ENCODE measurements at regions not wholly inside any gene's neighbourhood (a gene's known extent, or its start where the extent isn't known, plus 50 kb on each side); places are given as distances from the start of the nearest gene placed in this dataset.
A peak's percentile ranks its signal among the peaks of the same experiment; 100 is the strongest.

- no peak for DNase-seq (ENCODE audit: low read depth in 2 of 2)
Observed at GRCh38 chr2:120670771-120671480, 64.7 kb upstream of the GLI2 start.

- DNase-seq (ENCODE audit: low read depth in 2 of 2): no peak
Observed at GRCh38 chr2:120672526-120673204, 63.0 kb upstream of the GLI2 start.

- no peak for DNase-seq (ENCODE audit: low read depth in 2 of 2)
Observed at GRCh38 chr2:120673205-120673550, 62.5 kb upstream of the GLI2 start.

DNA sequence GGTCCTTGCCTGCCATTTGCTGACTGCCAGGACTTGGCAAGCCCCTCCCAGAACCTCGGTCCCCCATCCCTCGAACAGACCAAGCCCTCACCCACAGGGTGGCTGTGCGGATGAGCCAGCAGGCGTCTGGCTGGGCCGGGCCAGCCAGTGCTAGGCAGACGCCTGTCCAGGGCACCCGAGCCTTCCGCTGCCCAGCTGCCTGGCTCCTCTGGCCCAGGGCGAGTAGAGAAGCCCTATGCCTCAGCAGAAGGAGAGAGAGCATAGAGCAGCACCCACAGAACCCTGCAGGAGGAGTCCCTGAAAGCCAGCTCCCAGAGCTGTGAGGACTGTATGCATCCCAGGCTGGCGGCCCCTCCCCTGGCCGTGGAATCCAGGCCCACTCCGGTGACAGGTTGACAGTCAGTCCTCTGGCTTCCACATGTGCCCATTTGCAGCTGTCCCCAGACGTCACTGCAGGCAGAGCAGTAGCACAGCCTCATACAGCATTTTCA lies 62.1 kb upstream of the GLI2 start:
- DNase-seq (ENCODE audit: low read depth in 2 of 2): no peak

GRCh38 chr2:120674246-120675170 lies 61.2 kb upstream of the GLI2 start:
- no peak for DNase-seq (ENCODE audit: low read depth in 2 of 2)

DNA sequence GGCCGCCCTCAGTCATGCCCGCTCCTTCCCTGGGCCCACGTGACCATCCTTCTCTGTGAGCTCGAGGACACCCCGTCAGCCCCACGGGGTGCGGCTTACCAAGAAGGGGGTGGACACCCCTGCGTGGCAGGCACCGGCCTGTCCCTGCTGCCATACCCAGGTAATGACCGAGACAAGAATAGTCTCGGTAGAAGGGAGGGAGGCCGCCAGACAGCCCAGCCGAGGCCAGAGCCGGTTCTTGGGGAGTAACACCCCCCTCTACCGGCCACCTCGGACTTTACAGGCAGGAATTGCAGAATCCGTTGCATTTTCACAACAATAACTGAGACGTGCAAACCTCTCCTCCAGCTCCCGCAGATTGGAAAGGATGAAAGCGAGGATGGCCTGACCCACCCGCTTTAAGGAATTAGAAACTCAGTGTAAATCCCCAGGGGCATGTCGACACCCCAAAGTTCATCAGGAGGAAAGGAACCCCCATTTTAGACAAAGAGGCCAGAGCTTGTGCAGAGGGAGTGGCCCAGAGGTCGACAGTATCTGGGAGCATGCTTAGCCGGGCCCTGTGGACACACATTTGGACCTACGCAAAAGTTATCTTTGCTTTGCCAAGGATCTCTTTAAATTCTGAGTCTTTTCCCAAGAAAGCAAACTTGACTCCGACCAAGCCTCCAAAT lies 60.1 kb upstream of the GLI2 start:
- peak; percentile 23 to 63 for DNase-seq (ENCODE audit: low read depth in 2 of 2)

DNA sequence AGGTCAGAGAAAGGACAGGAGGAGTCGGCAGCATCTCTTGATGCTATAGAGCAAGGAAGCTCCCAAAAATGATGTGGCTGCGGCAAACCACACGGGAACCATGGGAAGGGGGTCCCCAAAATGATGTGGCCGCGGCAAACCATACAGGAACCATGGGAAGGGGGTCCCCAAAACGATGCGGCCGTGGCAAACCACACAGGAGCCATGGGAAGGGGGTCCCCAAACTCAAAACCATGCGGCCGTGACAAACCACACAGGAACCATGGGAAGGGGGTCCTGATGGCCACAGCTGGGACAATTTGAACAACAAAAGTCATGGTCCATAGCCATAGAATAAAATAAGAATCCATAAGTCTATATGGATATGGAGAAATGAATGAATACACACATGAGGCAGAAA lies 58.4 kb upstream of the GLI2 start:
- DNase-seq (ENCODE audit: low read depth in 2 of 2): no peak

DNA sequence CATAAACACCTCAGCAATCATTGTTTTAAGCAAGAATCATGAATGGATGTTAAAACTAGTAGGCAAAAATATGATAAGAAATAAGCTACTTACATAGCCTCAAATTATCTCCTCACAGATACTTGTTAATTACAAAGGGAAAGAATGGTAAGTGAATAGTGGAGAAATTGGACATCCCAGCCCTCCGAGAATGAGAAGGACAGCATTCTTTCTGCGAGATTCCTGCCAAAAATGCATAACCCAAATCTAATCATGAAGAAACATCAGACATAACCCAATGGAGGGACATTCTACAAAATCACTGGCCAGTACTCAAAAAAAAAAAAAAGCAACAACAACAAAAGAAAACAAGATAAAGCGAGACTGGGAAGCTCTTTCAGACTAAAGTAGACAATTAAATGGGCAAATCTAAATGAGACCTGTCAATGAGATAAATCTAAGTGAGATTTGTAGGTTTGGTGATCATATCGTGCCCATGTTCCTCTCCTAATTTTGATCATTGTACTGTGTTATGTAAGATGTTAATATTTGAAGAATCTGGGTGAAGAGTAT lies 57.9 kb upstream of the GLI2 start:
- no peak for DNase-seq (ENCODE audit: low read depth in 2 of 2)

DNA sequence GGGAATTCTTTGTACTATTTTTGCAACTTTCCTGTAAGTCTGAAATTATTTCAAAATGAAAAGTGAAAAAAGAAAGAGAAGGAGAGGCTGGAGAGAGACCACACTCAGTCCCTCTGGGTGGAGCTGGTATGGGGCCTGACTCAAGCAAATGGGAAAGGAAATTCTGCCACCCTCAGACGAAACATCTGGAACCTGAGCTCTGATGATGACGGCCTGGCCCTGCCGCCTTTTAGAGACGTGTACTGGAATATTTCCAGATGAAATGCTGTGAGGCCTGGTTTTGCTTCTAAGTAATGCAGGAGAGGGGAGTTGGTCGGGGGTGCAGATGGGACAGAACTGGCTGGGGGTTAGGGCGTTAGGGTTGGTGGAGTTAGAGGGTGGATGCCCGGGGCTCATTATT lies 57.4 kb upstream of the GLI2 start:
- DNase-seq (ENCODE audit: low read depth in 2 of 2): no peak

GRCh38 chr2:120678926-120679325 lies 56.7 kb upstream of the GLI2 start:
- no peak for DNase-seq (ENCODE audit: low read depth in 2 of 2)

DNA sequence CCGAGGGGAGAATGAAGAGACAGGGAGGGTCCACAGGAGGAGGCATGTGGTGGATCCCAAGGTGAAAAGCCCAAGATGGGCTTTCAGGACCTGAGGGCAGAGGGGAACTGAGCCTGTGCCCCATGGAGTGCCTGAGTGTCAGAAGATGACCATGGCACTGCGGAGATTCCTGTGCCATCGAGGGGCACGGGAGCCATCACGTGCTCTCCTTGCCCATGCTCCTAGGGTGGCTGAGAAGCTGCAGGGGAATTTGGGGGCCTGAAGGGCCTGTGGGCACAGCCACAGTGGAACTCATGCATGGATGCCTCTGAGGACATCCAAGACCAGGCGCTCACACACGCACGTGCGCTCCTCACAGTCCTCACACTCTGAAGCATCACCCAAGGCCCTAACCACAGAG lies 56.1 kb upstream of the GLI2 start:
- no peak for DNase-seq (ENCODE audit: low read depth in 2 of 2)

DNA sequence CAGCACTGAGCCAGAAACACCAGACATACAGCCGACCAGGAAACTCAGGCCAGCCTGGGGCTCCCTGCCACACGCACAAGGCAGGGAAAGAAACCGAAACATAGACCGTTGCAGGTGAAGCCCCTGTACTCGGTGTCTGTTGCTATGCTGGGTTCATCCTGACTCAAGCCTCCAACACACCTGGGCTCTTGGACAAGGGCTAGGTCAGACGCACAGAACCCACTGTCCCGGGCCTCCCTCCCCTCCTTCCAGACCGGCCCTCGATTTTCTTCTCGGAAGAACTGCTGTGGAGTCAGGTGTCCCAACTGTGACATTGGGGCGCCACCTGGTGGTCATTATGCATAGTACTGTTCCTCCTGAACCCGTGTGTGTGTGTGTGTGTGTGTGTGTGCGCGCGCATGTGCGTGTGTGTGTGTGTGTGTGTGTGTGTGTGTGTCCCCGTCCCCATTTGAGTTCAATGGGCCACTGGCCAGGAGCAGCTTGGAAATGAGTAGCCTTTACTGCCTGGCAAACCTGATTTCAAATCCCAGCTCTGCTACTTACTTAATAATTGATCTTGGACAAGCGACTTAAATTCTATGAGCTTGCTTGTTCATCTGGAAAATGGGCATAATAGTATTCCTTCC lies 55.4 kb upstream of the GLI2 start:
- peak; percentile 79 to 91 for DNase-seq (ENCODE audit: low read depth in 2 of 2)

DNA sequence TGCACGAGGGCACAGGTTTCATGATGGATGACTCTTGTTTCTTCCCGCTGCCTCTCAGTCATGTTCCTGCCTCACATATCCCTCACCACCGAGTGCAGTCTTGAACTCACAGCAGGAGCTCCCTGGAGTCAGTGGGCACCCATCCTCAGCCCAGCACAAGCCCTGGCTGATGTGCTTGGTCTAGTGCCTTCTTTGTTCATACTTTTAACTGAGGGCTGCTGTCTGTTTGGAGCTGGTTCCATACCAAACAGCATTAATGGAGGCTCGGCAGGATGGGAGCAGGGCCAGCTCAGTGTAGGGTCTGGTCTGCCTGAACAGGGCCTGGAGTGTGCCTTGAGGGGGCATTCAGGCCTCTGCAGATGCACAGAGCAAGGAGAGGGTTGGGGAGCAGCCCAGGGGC lies 54.5 kb upstream of the GLI2 start:
- DNase-seq (ENCODE audit: low read depth in 2 of 2): no peak

- no peak for DNase-seq (ENCODE audit: low read depth in 2 of 2)
Observed at GRCh38 chr2:120681696-120682288, 53.9 kb upstream of the GLI2 start.

GRCh38 chr2:120682654-120683053 lies 53.0 kb upstream of the GLI2 start:
- DNase-seq (ENCODE audit: low read depth in 2 of 2): peak in 1 of 2 donors; percentile 14

DNA sequence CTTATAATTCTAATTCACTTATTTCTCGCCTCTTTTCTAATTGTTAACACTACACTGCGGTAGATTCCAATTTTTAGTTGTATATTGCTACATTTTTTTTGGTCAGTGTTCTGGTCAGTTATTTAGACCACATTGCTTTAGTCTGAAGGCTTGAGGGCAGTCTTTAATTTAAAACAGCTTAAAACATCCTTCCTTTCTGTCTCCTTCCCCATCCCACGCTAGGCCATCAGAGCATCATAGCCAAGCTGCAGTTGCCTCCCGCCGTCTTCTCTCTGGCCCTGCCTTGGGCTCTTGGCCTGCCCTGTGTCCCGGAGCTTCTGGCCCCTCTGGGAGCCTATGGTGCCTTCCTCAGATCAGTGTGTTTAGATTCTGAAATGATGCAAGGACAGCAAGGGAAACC lies 52.6 kb upstream of the GLI2 start:
- no peak for DNase-seq (ENCODE audit: low read depth in 2 of 2)

DNA sequence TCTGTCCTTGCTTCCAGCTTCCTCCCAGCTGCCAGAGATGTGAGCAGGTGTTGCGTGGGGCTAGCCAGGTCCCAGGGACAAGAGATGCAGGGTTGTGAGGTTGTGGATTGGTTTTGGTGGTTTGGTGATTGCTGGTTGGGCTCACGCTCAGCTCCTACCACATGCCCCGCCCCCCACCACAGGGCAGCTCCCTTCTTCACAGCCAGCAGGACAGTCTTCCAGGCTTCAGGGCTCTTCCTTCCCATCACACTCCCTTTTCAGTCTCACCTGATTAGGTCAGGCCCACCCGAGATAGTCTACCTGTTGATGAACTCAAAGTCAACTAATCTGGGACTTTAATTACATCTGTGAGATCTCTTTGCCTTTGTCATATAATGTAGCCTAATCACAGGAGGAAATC lies 52.0 kb upstream of the GLI2 start:
- no peak for DNase-seq (ENCODE audit: low read depth in 2 of 2)

GRCh38 chr2:120684289-120685065 lies 51.2 kb upstream of the GLI2 start:
- DNase-seq (ENCODE audit: low read depth in 2 of 2): no peak

- DNase-seq (ENCODE audit: low read depth in 2 of 2): no peak
Observed at GRCh38 chr2:120685066-120685973, 50.3 kb upstream of the GLI2 start.

Measured in dermis microvascular lymphatic vessel endothelial cell (primary cell).